GM21367 (cell line): ENCODE measurements at regions not wholly inside any gene's neighbourhood (a gene's known extent, or its start where the extent isn't known, plus 50 kb on each side); places are given as distances from the start of the nearest gene placed in this dataset.

ENCODE experiments used
- ATAC-seq: cut with Tn5 transposase; IDR thresholded peaks from one replicate; pipeline ENCODE4 v1.9.1; 2021; ENCODE audit not compliant: unreplicated experiment

DNA sequence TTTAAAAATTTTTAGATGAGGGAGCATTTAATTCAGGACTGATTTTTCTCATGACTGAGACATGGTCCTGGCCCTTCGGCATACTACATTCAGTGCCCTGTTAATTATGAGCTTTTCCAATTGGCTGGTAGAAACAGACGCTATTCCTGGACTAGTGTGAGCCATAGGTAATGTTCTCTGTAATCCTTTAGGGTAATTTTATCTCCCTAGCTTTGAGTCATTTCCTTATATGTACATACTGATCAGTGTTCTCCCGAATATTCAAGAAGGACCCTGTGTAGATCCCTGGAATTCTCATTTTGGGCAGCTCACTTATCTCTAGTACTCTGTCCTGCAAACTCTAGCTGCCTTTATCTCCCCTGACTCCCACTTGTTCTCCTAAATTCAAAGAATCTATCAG, 92.6 kb upstream of the NPY start:
- no peak for ATAC-seq

DNA sequence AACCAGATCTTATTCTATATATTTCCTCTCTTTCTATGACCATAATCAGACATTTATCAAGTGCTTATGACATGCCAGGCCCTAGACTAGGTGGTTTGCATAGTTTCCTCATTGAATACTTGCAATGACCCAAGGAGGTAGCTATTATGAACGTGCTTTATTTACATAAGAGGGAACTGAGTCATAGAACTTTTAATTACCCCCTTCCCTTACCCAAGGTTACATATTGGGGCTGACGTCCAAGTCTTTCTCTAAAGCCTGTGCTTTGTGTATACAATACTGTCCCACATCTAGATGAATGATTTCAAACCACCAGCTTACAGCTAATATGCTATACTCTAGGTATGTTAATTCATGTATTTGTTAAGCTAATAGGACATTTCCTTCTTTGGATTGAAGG, 91.9 kb upstream of the NPY start:
- no peak for ATAC-seq

DNA sequence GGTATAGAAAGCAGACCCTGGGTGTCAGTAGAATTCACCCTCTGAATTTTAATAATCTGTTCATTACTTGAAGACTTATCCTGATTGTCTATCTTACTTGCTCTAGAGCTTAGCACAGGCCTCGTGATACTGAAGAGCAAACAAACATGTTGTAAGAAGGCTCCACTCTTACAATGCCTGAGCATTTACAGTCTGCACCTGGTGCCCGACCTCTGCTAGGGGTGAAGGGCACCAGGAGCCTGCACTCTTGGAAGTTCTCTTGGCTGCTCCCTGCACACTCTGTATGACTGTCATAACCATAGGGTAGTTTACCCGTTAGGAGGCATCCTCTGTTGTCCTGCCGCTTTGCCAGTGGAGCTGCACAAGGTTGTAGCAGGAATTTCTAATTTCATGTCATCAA, 91.3 kb upstream of the NPY start:
- ATAC-seq, result no peak

DNA sequence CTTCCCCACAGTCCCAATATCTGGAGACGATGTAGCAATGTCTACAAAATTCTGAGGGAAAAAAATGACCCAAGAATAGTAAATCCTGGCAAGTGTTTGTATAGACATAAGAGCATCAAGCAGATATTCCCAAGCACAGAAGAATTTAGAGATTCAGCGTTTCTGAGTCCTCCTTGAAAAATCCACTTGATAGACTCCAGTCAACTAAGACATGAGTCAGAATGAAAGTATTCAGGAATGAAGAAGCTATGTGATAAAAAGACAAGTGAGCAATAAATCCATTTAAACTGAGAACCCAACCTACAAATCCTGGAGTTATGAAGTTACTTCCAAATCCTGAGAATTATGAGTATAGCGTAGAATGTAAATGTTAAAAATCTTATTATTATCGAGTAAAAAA, 86.1 kb upstream of the NPY start:
- no peak for ATAC-seq

DNA sequence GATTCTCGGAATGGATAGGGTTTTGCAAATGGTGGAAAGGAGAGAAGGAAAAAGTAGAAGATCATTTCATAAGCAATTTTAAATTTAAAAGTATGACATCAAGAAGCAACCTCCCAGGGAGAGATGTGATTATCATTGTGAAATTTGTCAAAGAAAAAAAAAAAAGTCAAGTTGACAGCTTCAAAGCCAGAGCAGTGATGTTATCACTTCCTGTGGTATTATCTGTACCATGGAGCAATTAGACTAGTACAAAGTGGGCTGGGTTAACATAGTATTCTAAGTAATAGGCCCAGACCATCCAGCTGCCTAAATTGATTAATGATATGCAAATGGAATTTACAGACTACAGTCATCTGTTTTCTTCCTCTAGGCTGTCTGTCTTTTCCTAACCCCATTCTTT, 84.0 kb upstream of the NPY start:
- no peak for ATAC-seq

DNA sequence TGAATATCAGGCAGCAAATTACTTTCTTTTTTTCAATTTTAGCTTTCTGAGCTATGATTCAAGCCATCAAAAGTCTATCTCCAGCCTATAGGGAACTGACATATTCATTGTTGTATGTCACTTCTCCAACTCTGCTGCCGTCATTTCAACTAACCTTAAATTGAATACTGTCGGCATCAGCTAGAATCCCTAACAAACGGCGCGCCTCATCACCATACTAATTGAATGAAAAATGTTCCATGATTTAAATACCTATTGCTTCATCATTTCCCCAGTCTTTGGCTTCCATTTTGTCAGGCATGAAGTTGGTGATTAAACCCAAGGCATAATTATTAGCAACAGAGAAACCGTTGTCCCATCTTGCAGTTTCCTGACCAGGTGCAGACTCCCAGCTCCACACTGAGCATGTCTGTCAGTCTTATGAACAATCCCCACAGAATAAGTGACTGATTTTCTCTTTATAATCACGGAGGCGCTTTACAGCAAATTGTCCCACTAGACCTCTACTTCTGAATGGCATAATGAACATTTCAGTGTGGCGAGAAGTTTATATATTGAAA, 83.5 kb upstream of the NPY start:
- no peak for ATAC-seq

DNA sequence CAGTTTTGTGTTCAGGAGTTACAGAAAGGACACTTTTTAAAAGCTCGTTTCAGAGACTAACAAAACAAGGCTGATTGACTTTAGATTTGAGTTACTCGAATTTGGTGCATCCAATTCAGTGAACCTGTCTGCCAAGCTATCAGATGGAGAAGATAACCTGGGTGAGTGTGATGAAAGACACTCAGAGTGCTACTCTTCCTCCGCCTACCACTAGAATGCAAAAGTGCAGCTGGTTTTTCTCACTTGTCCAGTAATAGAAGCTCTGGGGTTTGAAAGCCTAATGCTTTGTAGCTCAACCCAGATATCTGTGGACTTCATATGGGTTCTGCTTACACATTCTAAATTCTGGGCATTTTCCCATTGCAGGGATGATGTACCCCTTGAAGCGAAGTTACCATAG, 82.8 kb upstream of the NPY start:
- no peak for ATAC-seq

DNA sequence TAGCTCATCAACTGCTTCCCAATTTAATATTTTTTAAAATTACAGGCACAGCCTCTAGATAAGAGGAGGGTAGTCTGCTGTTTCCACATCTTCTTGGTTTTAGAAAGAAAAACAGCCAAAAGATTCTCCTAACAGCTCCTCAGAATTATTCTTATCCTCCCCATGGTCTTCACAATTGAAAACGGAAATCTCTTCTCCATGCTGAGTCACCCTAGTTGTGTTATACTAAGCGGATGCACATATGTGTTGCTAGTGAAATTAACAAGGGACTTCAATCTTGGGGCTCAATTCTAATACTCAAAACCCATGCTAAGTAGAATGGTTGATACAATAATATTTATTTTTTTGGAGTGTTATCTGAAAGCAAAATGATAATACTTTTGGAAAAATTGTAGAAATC, 71.9 kb upstream of the NPY start:
- ATAC-seq, result no peak

DNA sequence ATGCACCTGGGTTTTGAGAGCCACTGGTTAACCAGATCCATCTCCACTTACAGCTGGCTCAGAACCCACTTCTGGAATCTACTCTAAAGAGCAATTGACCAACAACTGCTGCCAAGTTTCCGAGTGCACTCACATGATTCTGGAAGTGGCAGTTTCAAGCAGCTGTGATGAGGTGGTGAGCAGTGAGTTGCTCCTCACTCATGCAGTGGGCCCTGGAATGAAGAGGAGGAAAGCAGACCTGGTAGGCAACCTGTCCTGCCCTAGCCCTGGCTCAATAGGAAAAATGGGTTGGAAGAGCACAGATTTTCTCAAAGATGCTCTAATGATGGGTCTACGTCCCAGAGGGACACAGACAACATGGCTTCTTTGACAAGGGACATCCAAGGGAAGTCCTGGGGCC, 70.7 kb upstream of the NPY start:
- no peak for ATAC-seq

DNA sequence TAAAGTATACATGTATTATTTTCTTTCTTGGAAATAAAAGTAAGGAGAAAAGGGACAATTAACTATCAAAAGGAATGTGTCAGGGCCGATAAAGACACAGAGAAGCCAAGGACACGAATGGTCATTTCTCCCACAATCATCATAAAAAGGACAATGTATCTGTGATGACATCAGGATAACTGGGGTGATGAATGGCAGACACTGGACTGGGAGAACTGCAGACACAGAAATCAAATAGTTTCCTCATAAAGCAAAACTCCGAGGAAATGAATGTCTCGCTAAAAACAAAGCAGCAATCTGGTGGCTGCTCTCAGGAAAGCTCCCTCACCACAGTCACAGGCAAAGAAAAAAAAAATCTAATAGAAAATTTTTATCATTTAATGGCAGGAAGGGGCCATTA, 69.3 kb upstream of the NPY start:
- ATAC-seq, result no peak

DNA sequence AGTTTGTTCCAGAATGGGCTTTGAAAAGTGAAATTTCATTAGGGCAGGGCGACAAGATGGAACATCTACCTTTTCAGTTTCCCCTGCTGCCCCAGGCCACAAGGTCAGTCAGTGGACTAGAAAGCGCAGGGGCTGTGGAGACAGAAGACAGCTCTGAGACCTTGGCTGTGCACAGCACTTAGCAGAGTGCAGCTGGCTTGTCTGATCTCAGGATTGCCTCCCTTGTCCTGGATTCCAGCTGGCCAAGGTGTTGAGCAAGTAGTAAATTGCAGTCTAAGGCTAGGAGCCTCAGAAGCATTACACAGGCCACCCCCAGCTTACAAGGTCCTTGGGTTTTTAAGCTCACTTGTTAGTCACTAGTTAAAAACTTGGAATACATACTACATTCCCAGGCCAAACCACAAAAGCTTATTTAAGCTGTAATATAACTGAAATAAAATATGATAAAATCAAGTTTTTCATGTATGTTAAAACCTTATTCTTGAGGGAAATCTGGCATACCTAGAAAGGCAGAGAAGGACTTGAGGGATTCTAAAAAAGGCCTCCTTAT, 67.3 kb upstream of the NPY start:
- no peak for ATAC-seq

DNA sequence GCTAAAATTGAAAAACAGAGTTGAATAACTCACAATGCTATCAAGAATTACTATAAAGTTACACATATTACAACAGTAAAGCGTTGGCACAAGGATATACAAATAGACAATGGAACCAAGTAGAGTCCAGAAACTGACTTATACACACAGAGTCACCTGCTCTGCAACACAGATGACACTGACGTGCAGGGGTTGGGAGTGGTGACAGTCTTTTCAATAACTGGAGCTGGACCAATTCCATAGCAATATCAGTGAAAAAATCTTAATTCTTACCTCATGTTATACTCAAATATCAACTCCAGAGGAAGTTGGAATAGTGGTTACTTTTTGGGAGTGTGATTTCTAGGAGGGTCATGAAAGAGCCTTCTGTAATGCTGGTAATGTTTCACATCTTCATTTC, 62.5 kb upstream of the NPY start:
- ATAC-seq, result no peak

DNA sequence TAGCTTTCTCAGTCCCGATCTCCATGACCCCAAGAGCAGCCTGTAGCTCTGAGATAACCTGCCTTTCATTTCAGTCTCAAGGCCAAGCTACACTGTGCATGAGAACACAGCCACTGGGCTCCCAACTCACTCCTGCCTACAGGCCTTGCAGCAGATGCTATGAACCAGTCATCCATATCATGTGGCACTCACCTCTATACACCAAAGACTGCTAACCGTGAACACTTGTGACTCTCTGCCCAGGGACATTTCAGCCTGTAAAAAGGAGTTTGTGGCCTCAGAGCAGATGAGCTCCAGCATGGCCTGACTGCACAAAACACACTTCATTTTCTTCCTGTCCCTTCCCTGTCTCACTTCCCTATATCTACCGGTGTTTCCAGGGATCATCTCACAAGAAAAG, 56.9 kb upstream of the NPY start:
- ATAC-seq, result no peak

DNA sequence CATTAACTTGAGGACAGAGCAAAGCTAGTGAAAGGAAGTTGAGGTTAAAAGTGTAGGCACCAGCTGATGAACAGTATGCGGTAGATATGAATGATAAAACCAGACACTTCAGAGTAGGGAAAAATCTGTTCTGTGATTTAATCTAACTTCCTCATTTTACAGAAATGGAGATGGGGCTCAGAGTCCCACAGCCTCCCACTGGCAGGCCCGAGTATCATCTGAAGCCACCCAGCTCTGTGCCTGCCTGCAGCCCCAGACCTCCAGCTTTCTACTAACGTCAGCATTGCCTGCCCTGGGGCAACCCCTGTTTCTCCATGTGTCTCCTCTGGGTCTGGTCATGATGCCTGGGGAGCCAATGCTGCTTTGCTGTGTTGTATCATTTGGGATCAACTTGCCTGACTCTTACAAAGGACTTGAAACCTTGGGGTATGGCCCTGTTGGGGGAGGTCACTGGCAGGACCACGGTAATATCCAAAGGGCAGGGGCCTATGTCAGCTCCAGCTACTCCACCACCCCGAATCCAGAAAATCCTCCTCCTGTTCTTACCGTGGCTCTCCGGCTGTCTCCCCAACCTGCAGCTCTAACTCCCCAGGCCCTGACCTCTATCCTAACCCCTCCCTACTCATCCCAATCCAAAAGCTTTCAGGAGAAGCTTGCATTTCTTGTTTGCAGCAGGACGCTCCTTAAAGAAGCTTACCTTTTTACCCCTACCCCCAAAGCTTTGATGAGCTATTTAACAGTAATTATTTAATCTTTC, 56.2 kb upstream of the NPY start:
- ATAC-seq, result peak; percentile 87

DNA sequence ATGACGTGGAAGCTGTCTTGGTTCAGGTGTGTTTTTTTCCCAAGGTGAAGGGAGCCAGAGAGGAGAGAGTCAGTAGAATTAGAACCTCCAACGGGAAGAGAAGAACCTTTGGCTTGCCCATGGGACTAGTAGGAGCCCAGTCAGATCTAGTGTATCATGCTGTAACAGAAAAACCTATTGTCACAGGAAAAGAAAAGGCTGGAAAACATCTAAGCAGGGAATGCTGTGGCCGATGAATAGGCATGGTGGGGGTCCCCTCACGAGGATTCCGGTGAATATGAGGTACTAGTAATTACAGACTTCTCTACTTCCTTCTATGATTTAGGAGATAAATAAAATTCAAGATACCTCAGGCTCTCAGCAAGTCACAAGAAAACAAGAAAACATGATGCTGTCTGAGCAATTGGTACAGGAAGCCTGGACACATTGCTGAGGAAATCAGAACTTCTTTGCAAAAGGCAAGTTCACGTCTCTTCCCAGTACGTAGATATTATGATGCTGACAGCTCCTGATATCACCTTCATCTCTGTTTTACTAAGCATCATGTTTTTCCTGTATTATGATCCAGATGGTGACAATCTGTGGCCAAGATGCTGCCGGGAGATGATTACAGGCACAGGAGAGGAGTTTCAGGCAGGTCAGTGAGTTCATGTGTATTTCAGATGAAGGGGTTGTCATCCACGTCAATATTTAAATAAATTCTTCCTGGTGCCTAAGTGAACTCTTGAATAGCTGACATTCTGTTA, 54.3 kb upstream of the NPY start:
- no peak for ATAC-seq

DNA sequence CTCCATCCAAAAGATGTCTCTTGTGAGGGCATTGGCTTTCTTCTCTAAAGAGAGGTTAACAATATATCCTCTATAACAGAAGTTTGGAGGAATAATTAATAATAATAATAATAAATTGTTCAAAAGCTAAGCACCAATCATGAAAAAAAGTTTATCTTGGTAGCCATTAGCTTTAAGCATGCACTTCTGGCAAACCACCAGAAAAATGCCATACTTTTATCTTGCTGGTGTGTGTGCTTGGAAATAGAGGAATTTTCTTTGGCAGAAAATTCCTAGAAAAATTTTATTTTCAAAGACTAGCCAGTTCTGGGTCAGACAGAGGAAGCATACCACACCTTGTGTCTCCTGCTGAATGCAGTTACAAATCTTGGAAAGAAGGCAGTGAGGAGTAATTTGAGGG, 52.5 kb upstream of the NPY start:
- no peak for ATAC-seq

DNA sequence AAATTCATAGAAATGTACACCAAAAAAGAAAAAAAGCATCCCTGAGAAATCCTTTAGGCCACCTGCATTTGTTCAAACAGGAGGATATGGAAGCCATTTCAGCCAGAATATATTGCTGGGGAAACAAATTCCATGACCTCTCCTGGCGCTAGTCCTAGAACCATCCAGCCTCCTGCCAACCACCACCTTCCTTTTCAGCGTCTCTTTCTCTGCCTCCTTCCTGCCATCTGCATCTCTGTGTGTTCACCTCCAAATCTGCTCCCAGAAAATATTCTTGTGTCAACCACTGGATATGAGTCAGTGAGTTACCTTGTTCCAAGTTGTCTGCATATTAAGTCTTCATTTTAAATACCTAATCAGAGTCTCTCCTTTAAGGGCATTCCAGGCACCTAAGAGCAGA, 50.6 kb upstream of the NPY start:
- no peak for ATAC-seq
